ENCODE measurements at regions not wholly inside any gene's neighbourhood (a gene's known extent, or its start where the extent isn't known, plus 50 kb on each side); places are given as distances from the start of the nearest gene placed in this dataset.

DNA sequence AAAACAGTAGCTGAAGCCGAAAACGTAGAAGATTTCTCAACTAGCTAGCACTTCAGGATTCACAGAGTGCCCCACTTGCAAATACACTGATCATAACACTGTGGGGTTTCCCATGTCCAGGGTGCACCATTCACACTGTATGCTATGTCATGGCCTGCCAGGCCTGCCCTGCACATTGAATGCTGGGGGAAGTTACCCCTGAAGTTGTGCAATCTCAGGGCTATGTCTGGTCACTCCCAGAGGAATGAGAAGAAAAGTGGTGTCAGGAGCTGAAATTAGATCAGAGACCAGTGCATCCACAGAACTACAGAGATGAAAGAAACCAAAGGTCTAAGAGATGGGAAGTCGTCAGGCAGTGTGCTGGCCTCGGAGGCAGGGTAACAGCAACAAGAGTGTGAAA is 196.8 kb downstream of the RAP2A start:
- Histone ChIP-seq H3K27me3 (ENCODE audit: control insufficient read depth, insufficient read depth, low read length) (peaks cover 2% of the 10 kb centered on the region), H3K27ac (ENCODE audit: low read depth, low read length) (no peak overlapping the region), H3K9me3 (ENCODE audit: control insufficient read depth, insufficient read depth, low read length) (peaks cover 2% of the 10 kb centered on the region; the same call in 1 of the 2 replicates), H3K4me3 (ENCODE audit: low read depth, low read length) (no peak overlapping the region)
- no peak for DNase-seq (ENCODE audit: low read depth, low spot score)
- TF ChIP-seq, protein P1, sequence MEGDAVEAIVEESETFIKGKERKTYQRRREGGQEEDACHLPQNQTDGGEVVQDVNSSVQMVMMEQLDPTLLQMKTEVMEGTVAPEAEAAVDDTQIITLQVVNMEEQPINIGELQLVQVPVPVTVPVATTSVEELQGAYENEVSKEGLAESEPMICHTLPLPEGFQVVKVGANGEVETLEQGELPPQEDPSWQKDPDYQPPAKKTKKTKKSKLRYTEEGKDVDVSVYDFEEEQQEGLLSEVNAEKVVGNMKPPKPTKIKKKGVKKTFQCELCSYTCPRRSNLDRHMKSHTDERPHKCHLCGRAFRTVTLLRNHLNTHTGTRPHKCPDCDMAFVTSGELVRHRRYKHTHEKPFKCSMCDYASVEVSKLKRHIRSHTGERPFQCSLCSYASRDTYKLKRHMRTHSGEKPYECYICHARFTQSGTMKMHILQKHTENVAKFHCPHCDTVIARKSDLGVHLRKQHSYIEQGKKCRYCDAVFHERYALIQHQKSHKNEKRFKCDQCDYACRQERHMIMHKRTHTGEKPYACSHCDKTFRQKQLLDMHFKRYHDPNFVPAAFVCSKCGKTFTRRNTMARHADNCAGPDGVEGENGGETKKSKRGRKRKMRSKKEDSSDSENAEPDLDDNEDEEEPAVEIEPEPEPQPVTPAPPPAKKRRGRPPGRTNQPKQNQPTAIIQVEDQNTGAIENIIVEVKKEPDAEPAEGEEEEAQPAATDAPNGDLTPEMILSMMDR (IDR thresholded peaks at IDR 0.05; ENCODE audit: low read depth, low read length) = no peak
- POLR2A ChIA-PET = no interaction called here
- CTCF ChIA-PET = no interaction called here

DNA sequence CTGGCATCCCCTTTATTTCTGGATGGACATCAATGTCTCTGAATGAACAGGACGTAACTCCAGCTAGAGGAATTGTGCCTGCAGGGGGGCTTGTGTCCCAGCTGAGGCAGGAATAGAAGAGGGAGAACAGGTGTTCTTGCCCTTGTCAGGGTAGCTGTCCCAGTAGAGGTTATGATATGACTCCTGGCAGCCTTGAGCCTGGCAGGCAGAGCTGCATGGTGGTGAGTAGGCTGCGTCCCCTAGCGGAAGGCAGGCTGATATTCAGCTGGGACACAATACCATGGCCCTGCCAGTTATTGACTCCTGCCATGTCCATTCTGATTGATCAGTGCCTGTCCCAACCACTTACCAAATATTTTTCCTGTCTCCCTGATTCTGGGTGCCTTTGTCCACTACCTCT is 197.2 kb downstream of the RAP2A start:
- DNase-seq (ENCODE audit: low read depth, low spot score) = no peak
- ChIA-PET POLR2A (no interaction called here), CTCF (no interaction called here)
- Histone ChIP-seq H3K27ac (ENCODE audit: low read depth, low read length) (no peak overlapping the region), H3K4me3 (ENCODE audit: low read depth, low read length) (no peak overlapping the region), H3K9me3 (ENCODE audit: control insufficient read depth, insufficient read depth, low read length) (peaks cover 2% of the 10 kb centered on the region; the same call in 1 of the 2 replicates), H3K27me3 (ENCODE audit: control insufficient read depth, insufficient read depth, low read length) (peaks cover 2% of the 10 kb centered on the region)
- TF ChIP-seq, protein P1 (IDR thresholded peaks at IDR 0.05; ENCODE audit: low read depth, low read length) = no peak

DNA sequence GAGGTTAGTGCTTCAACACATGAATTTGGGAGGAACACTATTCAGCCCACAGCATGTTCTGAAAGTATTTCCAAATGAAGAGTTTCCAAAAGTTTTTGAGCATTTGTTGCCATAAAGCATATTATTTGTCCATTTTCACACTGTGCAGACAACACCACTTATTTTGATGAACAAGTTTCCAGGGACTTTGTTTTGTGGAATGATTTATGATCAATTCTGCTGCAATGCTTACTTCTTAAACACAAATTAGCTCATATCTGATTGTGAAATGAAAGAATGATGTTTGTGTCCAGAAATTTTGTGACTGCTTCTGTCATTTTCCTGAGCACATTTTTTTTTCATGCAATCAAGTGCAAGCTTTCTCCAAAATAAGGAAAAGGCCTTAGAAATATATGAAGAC is 205.3 kb downstream of the RAP2A start:
- H3K27ac ChIP-seq (ENCODE audit: low read depth, low read length) = no peak overlapping the region
- H3K4me3 ChIP-seq (ENCODE audit: low read depth, low read length) = no peak overlapping the region
- CTCF ChIA-PET = no interaction called here
- POLR2A ChIA-PET = no interaction called here
- TF ChIP-seq, protein P1 (IDR thresholded peaks at IDR 0.05; ENCODE audit: low read depth, low read length) = no peak
- peaks cover 2% of the 10 kb centered on the region for H3K27me3 ChIP-seq (ENCODE audit: control insufficient read depth, insufficient read depth, low read length)
- no peak for DNase-seq (ENCODE audit: low read depth, low spot score)
- no peaks in the 10 kb centered on the region for H3K9me3 ChIP-seq (ENCODE audit: control insufficient read depth, insufficient read depth, low read length)

DNA sequence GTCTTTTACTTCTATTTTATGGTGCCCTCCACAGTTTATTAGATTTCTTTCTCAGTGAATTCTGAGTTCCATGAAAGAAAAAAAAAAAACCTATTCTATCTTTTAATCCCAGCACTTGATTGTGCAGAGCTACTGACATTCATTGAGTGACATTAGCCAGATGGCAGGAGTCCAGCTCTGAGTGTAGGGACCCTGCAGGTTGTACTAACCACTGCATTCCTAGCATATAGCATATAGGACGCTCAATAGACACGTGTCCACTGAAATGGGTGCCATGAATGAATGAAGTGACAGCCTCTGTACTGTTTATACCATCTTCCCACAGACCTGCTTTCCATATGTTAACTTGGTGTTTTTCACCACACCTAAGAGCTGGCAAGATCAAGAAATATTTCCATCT is 206.3 kb downstream of the RAP2A start:
- ChIA-PET POLR2A (no interaction called here), CTCF (no interaction called here)
- Histone ChIP-seq H3K27ac (ENCODE audit: low read depth, low read length) (no peak overlapping the region), H3K27me3 (ENCODE audit: control insufficient read depth, insufficient read depth, low read length) (no peaks in the 10 kb centered on the region), H3K4me3 (ENCODE audit: low read depth, low read length) (no peak overlapping the region), H3K9me3 (ENCODE audit: control insufficient read depth, insufficient read depth, low read length) (no peaks in the 10 kb centered on the region)
- DNase-seq (ENCODE audit: low read depth, low spot score) = no peak
- TF ChIP-seq, protein P1 (IDR thresholded peaks at IDR 0.05; ENCODE audit: low read depth, low read length) = no peak

DNA sequence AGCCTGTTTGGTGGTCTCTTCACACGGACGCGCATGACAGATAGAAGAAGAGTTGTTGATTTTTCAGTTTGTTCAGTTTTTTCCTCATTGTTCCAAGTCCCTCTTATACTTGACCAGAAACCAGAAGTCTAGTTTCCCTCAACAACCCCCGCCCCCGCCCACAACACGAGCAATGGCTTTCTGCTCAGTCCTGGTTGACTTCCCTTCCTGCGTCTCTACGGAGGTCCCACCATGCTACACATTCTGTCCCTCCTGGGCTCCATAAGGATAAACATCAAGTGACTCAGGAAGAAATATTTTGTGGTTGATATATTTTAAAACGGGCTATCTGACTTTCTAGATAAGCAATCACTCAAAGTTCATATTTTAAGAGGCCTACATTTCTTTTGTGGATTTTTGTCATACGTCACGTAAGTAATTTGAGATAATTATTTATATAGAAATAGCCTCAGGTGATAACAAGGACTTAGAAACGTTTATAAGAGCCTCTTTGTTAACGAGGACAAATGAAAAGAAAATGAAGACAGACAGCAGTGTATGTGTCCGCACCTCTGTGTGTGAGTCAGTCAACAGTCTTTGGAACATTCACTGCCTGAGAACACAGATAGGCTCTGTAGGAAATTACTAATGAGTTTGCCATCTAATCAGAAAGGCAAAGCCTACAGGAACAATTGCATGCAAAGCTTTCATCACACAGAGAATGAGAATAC is 214.4 kb downstream of the RAP2A start:
- Histone ChIP-seq H3K27ac (ENCODE audit: low read depth, low read length) (no peak overlapping the region), H3K9me3 (ENCODE audit: control insufficient read depth, insufficient read depth, low read length) (no peaks in the 10 kb centered on the region), H3K4me3 (ENCODE audit: low read depth, low read length) (no peak overlapping the region), H3K27me3 (ENCODE audit: control insufficient read depth, insufficient read depth, low read length) (peaks cover 2% of the 10 kb centered on the region)
- TF ChIP-seq, protein P1 (IDR thresholded peaks at IDR 0.05; ENCODE audit: low read depth, low read length) = no peak
- POLR2A ChIA-PET = no interaction called here
- DNase-seq (ENCODE audit: low read depth, low spot score) = no peak
- CTCF ChIA-PET = no interaction called here

Measured in AG04450 (cell line).